Upper lobe of left lung (tissue), 6 donors: ENCODE measurements at regions not wholly inside any gene's neighbourhood (a gene's known extent, or its start where the extent isn't known, plus 50 kb on each side); places are given as distances from the start of the nearest gene placed in this dataset.
"Not testable (repeated sequence)": the region's sequence is repeated elsewhere in the genome, so short reads cannot be mapped to it uniquely, and the experiment has no call there.

Experiments used
- ATAC-seq, 2 donors: fragments of 200-7000 bp; cut with Tn5 transposase; one replicate each; pipeline ENCODE4 v1.9.1; 2022; ENCODE audit warnings: mild to moderate bottlenecking in 2 of 2, moderate library complexity in 2 of 2; ENCODE audit not compliant: low FRiP score in 2 of 2
- DNase-seq, 2 donors: peaks; one replicate each; pipeline ENCODE4 v3.0.0-alpha.2; 2019 to 2020
- H3K27ac ChIP-seq, 4 donors: fragments of 200-600 bp; sonication (generic); one replicate each; pipeline ENCODE4 v1.5.1; 2016 to 2019
- H3K27me3 ChIP-seq, 4 donors: fragments of 200-600 bp; sonication (generic); one replicate each; pipeline ENCODE4 v1.5.1; 2017 to 2019
- H3K36me3 ChIP-seq, 4 donors: fragments of 200-600 bp; sonication (generic); one replicate each; pipeline ENCODE4 v1.5.1; 2016 to 2019
- H3K4me1 ChIP-seq, 4 donors: fragments of 200-600 bp; sonication (generic); one replicate each; pipeline ENCODE4 v1.5.1; 2018 to 2019
- H3K4me3 ChIP-seq, 4 donors: fragments of 200-600 bp; sonication (generic); one replicate each; pipeline ENCODE4 v1.5.1; 2017 to 2019; ENCODE audit warnings: mild to moderate bottlenecking in 2 of 4, moderate library complexity in 1 of 4
- H3K9me3 ChIP-seq, 4 donors: fragments of 200-600 bp; sonication (generic); one replicate each; pipeline ENCODE4 v1.5.1; 2018 to 2019
- EP300 ChIP-seq, 4 donors: sonication (generic); formaldehyde crosslinking; IDR thresholded peaks; one replicate each; pipeline ENCODE4 v1.5.1; 2017; ENCODE audit warnings: antibody characterized with exemption in 4 of 4, control low read depth in 2 of 4
- POLR2A ChIP-seq, 4 donors: fragments of 450-650 bp; IDR thresholded peaks; one replicate each; pipeline ENCODE4 v1.5.1; 2016 to 2017; ENCODE audit warnings: antibody characterized with exemption in 4 of 4, mild to moderate bottlenecking in 2 of 4
- POLR2AphosphoS5 ChIP-seq, 2 donors: sonication (generic); formaldehyde crosslinking; IDR thresholded peaks; one replicate each; pipeline ENCODE4 v1.5.1; 2017; ENCODE audit warnings: antibody characterized with exemption in 2 of 2
- WGBS, 2 donors: methylation state at CpG; one replicate each; pipeline ENCODE4 v1.1.5; 2017 to 2018; 5-methylcytosine and 5-hydroxymethylcytosine counted together
- TF ChIP-seq, protein P1 (sequence below), 6 experiments: fragments of 450-650 bp in 4 of 6; fragments of 200-600 bp in 2 of 6; sonication (generic) in 2 of 6; IDR thresholded peaks; one replicate each; pipeline ENCODE4 v1.5.1; 2016 to 2019; ENCODE audit warnings: antibody characterized with exemption in 6 of 6
- donor health status: DM: no; HTN: no; CAD: no; lungs with moderate emphysema.
- donor health status: DM: no; HTN: yes; CAD: no; lungs with severe emphysema.

DNA sequence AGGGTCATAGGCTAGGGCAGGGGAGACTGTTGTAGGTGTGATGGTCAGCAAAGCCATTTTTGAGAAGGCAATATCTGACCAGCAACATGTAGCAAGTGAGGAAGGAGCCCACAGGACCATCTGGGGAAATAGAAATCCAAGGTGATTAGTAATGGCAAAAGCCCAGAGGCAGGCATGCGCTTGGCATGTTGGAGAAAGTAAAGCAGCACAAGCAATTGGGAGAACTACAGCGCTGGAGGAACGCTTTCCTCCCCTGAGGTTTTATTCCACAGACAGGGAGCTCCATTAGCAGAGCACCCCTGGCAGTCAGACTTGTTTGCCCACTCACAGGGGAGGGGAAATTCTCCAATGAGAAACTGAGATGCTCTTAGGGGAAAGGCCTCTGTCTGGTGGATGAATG lies 54.8 kb upstream of the FOXB2 start:
- H3K36me3 ChIP-seq: no peaks in the 10 kb centered on the region
- no peak overlapping the region for H3K27ac ChIP-seq
- 88% methylated on average over 3 of the region's 3 CpGs for WGBS, 2 donors
- no peak for DNase-seq
- TF ChIP-seq POLR2A (IDR thresholded peaks at IDR 0.05): no peak
- TF ChIP-seq POLR2AphosphoS5 (IDR thresholded peaks at IDR 0.05): no peak
- TF ChIP-seq EP300 (IDR thresholded peaks at IDR 0.05): no peak
- TF ChIP-seq, protein P1, sequence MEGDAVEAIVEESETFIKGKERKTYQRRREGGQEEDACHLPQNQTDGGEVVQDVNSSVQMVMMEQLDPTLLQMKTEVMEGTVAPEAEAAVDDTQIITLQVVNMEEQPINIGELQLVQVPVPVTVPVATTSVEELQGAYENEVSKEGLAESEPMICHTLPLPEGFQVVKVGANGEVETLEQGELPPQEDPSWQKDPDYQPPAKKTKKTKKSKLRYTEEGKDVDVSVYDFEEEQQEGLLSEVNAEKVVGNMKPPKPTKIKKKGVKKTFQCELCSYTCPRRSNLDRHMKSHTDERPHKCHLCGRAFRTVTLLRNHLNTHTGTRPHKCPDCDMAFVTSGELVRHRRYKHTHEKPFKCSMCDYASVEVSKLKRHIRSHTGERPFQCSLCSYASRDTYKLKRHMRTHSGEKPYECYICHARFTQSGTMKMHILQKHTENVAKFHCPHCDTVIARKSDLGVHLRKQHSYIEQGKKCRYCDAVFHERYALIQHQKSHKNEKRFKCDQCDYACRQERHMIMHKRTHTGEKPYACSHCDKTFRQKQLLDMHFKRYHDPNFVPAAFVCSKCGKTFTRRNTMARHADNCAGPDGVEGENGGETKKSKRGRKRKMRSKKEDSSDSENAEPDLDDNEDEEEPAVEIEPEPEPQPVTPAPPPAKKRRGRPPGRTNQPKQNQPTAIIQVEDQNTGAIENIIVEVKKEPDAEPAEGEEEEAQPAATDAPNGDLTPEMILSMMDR (IDR thresholded peaks at IDR 0.05): no peak
- no peaks in the 10 kb centered on the region for H3K27me3 ChIP-seq
- ATAC-seq: no peak
- no peaks in the 10 kb centered on the region for H3K9me3 ChIP-seq
- no peaks in the 10 kb centered on the region for H3K4me1 ChIP-seq
- H3K4me3 ChIP-seq: no peak overlapping the region

DNA sequence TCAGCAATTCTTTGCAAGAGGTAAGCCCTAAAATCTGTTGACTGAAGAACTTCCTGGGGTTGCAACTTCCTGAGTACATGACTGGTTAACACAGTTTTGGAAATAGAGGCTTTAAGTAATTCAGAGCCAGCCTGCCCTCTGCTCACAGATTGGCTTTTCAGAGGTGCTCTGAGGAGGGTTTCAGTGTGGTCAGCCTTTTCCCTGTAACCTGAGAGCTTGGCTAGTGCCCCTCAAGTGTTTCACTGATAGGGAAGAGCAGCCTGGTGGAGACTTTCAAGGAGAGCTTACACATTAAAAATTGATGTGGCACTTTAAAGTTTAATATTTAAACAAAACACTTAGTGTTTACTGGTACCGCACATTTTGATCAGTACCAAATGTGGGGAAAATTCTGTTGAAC lies 56.7 kb upstream of the FOXB2 start:
- Histone ChIP-seq H3K4me1 (no peaks in the 10 kb centered on the region), H3K36me3 (no peaks in the 10 kb centered on the region), H3K9me3 (no peaks in the 10 kb centered on the region), H3K27ac (no peak overlapping the region), H3K4me3 (no peak overlapping the region), H3K27me3 (no peaks in the 10 kb centered on the region)
- no peak for ATAC-seq
- TF ChIP-seq POLR2A (IDR thresholded peaks at IDR 0.05) (no peak), POLR2AphosphoS5 (IDR thresholded peaks at IDR 0.05) (no peak), EP300 (IDR thresholded peaks at IDR 0.05) (no peak)
- TF ChIP-seq, protein P1 (IDR thresholded peaks at IDR 0.05): no peak
- WGBS, 2 donors: 78 to 83% methylated on average over 1 of the region's 1 CpG
- no peak for DNase-seq

DNA sequence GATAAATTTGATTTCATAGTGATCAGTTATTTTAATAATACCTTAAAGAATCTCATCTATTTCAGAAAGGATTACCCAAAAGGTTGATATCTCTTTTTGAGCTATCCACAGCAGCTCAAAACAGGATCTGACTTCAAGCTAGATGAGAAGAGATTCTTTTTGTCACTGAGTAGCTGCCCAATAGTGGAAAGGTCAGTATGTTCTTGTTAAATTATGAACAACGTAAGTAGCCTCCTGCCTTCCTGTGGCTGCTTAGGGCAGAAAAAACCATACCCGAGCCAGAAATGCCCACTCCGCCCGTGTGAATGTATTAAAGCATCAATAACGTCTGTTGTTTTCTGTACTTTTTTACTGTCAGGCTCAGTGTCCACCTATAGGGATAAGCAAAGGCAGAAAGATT lies 51.3 kb upstream of the PRUNE2 start:
- DNase-seq: no peak
- no peak for ATAC-seq
- no peaks in the 10 kb centered on the region for H3K27me3 ChIP-seq
- H3K9me3 ChIP-seq: no peaks in the 10 kb centered on the region
- no peak overlapping the region for H3K27ac ChIP-seq
- no peaks in the 10 kb centered on the region for H3K36me3 ChIP-seq
- TF ChIP-seq EP300 (IDR thresholded peaks at IDR 0.05) (no peak), POLR2A (IDR thresholded peaks at IDR 0.05) (no peak), POLR2AphosphoS5 (IDR thresholded peaks at IDR 0.05) (no peak)
- TF ChIP-seq, protein P1 (IDR thresholded peaks at IDR 0.05): no peak
- 84 to 92% methylated on average over 5 of the region's 5 CpGs for WGBS, 2 donors
- no peaks in the 10 kb centered on the region for H3K4me1 ChIP-seq
- H3K4me3 ChIP-seq: no peak overlapping the region

DNA sequence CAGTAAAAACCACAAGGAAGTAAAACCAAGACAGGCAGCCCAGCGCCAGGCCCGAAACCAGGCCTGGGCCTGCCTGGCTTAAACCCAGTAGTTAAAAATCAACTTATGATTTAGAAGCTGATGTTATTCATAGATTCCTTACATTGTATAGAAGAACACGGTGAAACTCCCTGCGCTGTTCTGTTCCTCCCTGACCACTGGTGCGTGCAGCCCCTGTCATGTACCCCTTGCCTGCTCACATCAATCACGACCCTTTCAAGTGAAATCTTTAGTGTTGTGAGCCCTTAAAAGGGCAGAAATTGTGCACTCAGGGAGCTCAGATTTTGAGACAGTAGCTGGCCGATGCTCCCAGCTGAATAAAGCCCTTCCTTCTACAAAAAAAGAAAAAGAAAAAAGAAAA lies 50.5 kb upstream of the PRUNE2 start:
- 80 to 85% methylated on average over 7 of the region's 7 CpGs for WGBS, 2 donors
- not testable (repeated sequence) for H3K36me3 ChIP-seq, H3K4me3 ChIP-seq, H3K9me3 ChIP-seq, H3K4me1 ChIP-seq, H3K27me3 ChIP-seq, ATAC-seq, H3K27ac ChIP-seq
- DNase-seq: peak in 1 of 2 donors; percentile 15
